ENCODE measurements at regions not wholly inside any gene's neighbourhood (a gene's known extent, or its start where the extent isn't known, plus 50 kb on each side); places are given as distances from the start of the nearest gene placed in this dataset.

DNA sequence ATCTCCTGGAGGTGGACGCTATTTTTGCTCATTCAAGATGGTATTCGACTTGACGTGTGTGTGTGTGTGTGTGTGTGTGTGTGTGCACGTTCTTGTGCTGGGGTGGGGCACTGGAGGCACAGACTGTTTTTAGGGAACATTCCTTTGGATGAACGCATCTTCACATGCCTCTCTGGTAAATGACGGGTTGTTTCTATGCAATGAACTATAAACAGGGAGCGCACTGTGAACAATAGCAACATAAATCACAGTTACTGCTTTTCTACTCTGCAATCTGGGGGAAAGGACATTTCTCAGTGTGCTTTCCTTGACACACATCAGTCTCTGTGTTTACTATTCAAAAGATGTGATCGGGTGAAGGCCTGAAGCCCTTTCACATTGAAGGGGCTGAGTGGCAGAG is 120.1 kb upstream of the PITRM1 start:
- TF ChIP-seq, protein P1, sequence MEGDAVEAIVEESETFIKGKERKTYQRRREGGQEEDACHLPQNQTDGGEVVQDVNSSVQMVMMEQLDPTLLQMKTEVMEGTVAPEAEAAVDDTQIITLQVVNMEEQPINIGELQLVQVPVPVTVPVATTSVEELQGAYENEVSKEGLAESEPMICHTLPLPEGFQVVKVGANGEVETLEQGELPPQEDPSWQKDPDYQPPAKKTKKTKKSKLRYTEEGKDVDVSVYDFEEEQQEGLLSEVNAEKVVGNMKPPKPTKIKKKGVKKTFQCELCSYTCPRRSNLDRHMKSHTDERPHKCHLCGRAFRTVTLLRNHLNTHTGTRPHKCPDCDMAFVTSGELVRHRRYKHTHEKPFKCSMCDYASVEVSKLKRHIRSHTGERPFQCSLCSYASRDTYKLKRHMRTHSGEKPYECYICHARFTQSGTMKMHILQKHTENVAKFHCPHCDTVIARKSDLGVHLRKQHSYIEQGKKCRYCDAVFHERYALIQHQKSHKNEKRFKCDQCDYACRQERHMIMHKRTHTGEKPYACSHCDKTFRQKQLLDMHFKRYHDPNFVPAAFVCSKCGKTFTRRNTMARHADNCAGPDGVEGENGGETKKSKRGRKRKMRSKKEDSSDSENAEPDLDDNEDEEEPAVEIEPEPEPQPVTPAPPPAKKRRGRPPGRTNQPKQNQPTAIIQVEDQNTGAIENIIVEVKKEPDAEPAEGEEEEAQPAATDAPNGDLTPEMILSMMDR (IDR thresholded peaks at IDR 0.05), result no peak
- no peak for TF ChIP-seq EP300 (IDR thresholded peaks at IDR 0.05)

All from stomach (tissue), 4 donors.